ENCODE measurements at regions not wholly inside any gene's neighbourhood (a gene's known extent, or its start where the extent isn't known, plus 50 kb on each side); places are given as distances from the start of the nearest gene placed in this dataset.
"Not testable (repeated sequence)": the region's sequence is repeated elsewhere in the genome, so short reads cannot be mapped to it uniquely, and the experiment has no call there.

GRCh38 chr4:49217492-49217891 lies 231.4 kb downstream of the CWH43 start:
- no peak overlapping the region for H3K4me3 ChIP-seq
- intact Hi-C loops (cut with DNase I), result no loop called here
- peak; percentile 74 for DNase-seq (ENCODE audit: extremely low spot score)
- TF ChIP-seq POLR2AphosphoS5 (IDR thresholded peaks at IDR 0.05), result no peak
- TF ChIP-seq POLR2A (IDR thresholded peaks at IDR 0.05; ENCODE audit: low read depth), result no peak
- TF ChIP-seq EP300 (IDR thresholded peaks at IDR 0.05), result no peak
- no peak for TF ChIP-seq CTCF (IDR thresholded peaks at IDR 0.05)
- H3K9me3 ChIP-seq, result no peaks in the 10 kb centered on the region
- no peak overlapping the region for H3K27ac ChIP-seq (replicated peaks in 1 of 4)
- no peaks in the 10 kb centered on the region for H3K4me1 ChIP-seq
- H3K36me3 ChIP-seq, result no peaks in the 10 kb centered on the region
- peaks cover 0 to 4% (median 0%) of the 10 kb centered on the region in 4 donors for H3K27me3 ChIP-seq

GRCh38 chr4:49218094-49218493 lies 232.0 kb downstream of the CWH43 start:
- H3K4me3 ChIP-seq; H3K4me1 ChIP-seq; H3K9me3 ChIP-seq; intact Hi-C loops (cut with DNase I); H3K27me3 ChIP-seq; H3K36me3 ChIP-seq; H3K27ac ChIP-seq (replicated peaks in 1 of 4): not testable (repeated sequence)
- DNase-seq (ENCODE audit: extremely low spot score), result peak; percentile 77
- 64% methylated on average over 3 of the region's 3 CpGs for WGBS

- intact Hi-C loops (cut with DNase I); H3K9me3 ChIP-seq: not testable (repeated sequence)
- peak; percentile 92 for DNase-seq (ENCODE audit: extremely low spot score)
Observed at GRCh38 chr4:49218931-49219330, 232.9 kb downstream of the CWH43 start.

GRCh38 chr4:49219489-49220225 lies 233.6 kb downstream of the CWH43 start:
- H3K9me3 ChIP-seq; H3K4me3 ChIP-seq; H3K36me3 ChIP-seq; intact Hi-C loops (cut with DNase I); H3K4me1 ChIP-seq; H3K27me3 ChIP-seq; H3K27ac ChIP-seq (replicated peaks in 1 of 4): not testable (repeated sequence)
- DNase-seq (ENCODE audit: extremely low spot score), result peak; percentile 94
- WGBS, result 44% methylated on average over 4 of the region's 4 CpGs

More at GRCh38 chr4:49218931-49219330, 232.9 kb downstream of the CWH43 start:
- H3K36me3 ChIP-seq; H3K27ac ChIP-seq (replicated peaks in 1 of 4); H3K27me3 ChIP-seq; H3K4me3 ChIP-seq; H3K4me1 ChIP-seq: not testable (repeated sequence)

GRCh38 chr4:49221209-49221608 lies 235.1 kb downstream of the CWH43 start:
- H3K9me3 ChIP-seq, result no peaks in the 10 kb centered on the region
- DNase-seq (ENCODE audit: extremely low spot score), result peak; percentile 91
- no peaks in the 10 kb centered on the region for H3K36me3 ChIP-seq
- WGBS, result 30% methylated on average over 4 of the region's 4 CpGs
- H3K4me3 ChIP-seq, result no peak overlapping the region
- TF ChIP-seq EP300 (IDR thresholded peaks at IDR 0.05), result no peak
- no peak for TF ChIP-seq CTCF (IDR thresholded peaks at IDR 0.05)
- no peak for TF ChIP-seq POLR2A (IDR thresholded peaks at IDR 0.05; ENCODE audit: low read depth)
- TF ChIP-seq POLR2AphosphoS5 (IDR thresholded peaks at IDR 0.05), result no peak
- peaks cover 0 to 4% (median 0%) of the 10 kb centered on the region in 4 donors for H3K27me3 ChIP-seq
- intact Hi-C loops (cut with DNase I), result no loop called here
- H3K4me1 ChIP-seq, result no peaks in the 10 kb centered on the region
- no peak overlapping the region for H3K27ac ChIP-seq (replicated peaks in 1 of 4)

- H3K36me3 ChIP-seq; H3K4me3 ChIP-seq; H3K27ac ChIP-seq (replicated peaks in 1 of 4); H3K4me1 ChIP-seq; H3K9me3 ChIP-seq; H3K27me3 ChIP-seq; intact Hi-C loops (cut with DNase I): not testable (repeated sequence)
- WGBS, result 63% methylated on average over 1 of the region's 1 CpG
- peak; percentile 86 for DNase-seq (ENCODE audit: extremely low spot score)
Observed at GRCh38 chr4:49222810-49223209, 236.7 kb downstream of the CWH43 start.

GRCh38 chr4:49226216-49226866 lies 240.3 kb downstream of the CWH43 start:
- 64% methylated on average over 2 of the region's 6 CpGs for WGBS
- H3K9me3 ChIP-seq; H3K4me3 ChIP-seq; H3K4me1 ChIP-seq; H3K27me3 ChIP-seq; intact Hi-C loops (cut with DNase I); H3K27ac ChIP-seq (replicated peaks in 1 of 4); H3K36me3 ChIP-seq: not testable (repeated sequence)
- DNase-seq (ENCODE audit: extremely low spot score), result peak; percentile 57

GRCh38 chr4:49227941-49228340 lies 241.9 kb downstream of the CWH43 start:
- intact Hi-C loops (cut with DNase I); H3K27me3 ChIP-seq; H3K9me3 ChIP-seq; DNase-seq (ENCODE audit: extremely low spot score); H3K4me1 ChIP-seq; H3K36me3 ChIP-seq; H3K27ac ChIP-seq (replicated peaks in 1 of 4); H3K4me3 ChIP-seq: not testable (repeated sequence)
- 100% methylated on average over 1 of the region's 1 CpG for WGBS

- DNase-seq (ENCODE audit: extremely low spot score); H3K36me3 ChIP-seq; H3K4me1 ChIP-seq; H3K9me3 ChIP-seq; H3K27ac ChIP-seq (replicated peaks in 1 of 4); H3K27me3 ChIP-seq; intact Hi-C loops (cut with DNase I); H3K4me3 ChIP-seq: not testable (repeated sequence)
- 50% methylated on average over 1 of the region's 1 CpG for WGBS
Observed at GRCh38 chr4:49229243-49229642, 243.2 kb downstream of the CWH43 start.

GRCh38 chr4:49229713-49230112 lies 243.6 kb downstream of the CWH43 start:
- 69% methylated on average over 6 of the region's 6 CpGs for WGBS
- H3K9me3 ChIP-seq; H3K4me1 ChIP-seq; H3K27ac ChIP-seq (replicated peaks in 1 of 4); H3K36me3 ChIP-seq; H3K27me3 ChIP-seq; intact Hi-C loops (cut with DNase I); H3K4me3 ChIP-seq: not testable (repeated sequence)
- peak; percentile 88 for DNase-seq (ENCODE audit: extremely low spot score)

All from esophagus muscularis mucosa (tissue), 4 donors.